OCI-LY1 (cell line): ENCODE measurements at regions not wholly inside any gene's neighbourhood (a gene's known extent, or its start where the extent isn't known, plus 50 kb on each side); places are given as distances from the start of the nearest gene placed in this dataset.

ENCODE experiments used
- EZH2 ChIP-seq: fragments of 200-600 bp; sonication (generic), shearing (Covaris generic); IDR thresholded peaks from 2 replicates; pipeline ENCODE4 v1.8.0; 2017; ENCODE audit warnings: borderline replicate concordance, mixed run types, mild to moderate bottlenecking, antibody characterized with exemption, low read length, moderate library complexity, mixed read lengths
- TF ChIP-seq, protein P1 (sequence below): fragments of 200-600 bp; sonication (generic), shearing (Covaris generic); IDR thresholded peaks from 2 replicates; pipeline ENCODE4 v1.5.1; 2017; ENCODE audit warnings: mild to moderate bottlenecking, antibody characterized with exemption, low read length, moderate library complexity, mixed read lengths

DNA sequence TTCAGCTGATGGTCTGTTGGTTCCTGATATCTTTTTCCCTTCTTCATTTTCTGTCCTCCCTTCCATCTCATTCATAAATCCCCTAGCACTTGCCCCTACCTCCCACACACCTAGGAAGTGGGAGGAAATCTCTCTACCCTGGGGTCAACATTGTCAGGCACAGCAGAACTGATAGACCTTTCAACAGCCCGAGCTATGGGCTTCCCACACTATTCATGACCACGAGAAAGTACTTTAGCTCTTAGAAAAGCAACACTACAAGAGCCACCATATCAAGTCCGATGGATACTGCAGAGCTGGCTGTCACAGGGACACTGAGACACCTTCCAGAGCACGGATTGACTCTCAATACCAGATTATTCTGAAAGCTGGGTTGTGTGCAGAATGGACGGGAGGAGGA, 180.6 kb upstream of the NEBL start:
- TF ChIP-seq, protein P1, sequence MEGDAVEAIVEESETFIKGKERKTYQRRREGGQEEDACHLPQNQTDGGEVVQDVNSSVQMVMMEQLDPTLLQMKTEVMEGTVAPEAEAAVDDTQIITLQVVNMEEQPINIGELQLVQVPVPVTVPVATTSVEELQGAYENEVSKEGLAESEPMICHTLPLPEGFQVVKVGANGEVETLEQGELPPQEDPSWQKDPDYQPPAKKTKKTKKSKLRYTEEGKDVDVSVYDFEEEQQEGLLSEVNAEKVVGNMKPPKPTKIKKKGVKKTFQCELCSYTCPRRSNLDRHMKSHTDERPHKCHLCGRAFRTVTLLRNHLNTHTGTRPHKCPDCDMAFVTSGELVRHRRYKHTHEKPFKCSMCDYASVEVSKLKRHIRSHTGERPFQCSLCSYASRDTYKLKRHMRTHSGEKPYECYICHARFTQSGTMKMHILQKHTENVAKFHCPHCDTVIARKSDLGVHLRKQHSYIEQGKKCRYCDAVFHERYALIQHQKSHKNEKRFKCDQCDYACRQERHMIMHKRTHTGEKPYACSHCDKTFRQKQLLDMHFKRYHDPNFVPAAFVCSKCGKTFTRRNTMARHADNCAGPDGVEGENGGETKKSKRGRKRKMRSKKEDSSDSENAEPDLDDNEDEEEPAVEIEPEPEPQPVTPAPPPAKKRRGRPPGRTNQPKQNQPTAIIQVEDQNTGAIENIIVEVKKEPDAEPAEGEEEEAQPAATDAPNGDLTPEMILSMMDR = no peak
- no peak for TF ChIP-seq EZH2
